ENCODE measurements at regions not wholly inside any gene's neighbourhood (a gene's known extent, or its start where the extent isn't known, plus 50 kb on each side); places are given as distances from the start of the nearest gene placed in this dataset.
"Not testable (repeated sequence)": the region's sequence is repeated elsewhere in the genome, so short reads cannot be mapped to it uniquely, and the experiment has no call there.

DNA sequence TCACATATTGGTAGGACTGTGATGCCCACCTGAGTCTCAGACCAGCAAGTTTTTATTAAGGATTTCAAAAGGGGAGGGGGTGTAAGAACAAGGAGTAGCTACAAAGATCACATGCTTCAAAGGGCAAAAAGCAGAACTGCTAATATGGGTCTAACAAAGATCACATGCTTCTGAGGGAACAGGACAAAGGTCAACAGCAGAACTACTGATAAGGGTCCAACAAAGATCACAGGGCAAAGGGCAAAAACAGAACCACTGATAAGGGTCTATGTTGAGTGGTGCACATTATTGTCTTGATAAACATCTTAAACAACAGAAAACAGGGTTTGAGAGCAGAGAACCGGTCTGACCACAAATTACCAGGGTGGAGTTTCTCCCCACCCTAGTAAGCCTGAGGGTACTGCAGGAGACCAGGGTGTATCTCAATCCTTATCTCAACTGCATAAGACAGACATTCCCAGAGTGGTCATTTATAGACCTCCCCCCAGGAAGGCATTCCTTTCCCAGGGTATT lies 214.5 kb upstream of the CHD1 start:
- not testable (repeated sequence) for H3K9me3 ChIP-seq (ENCODE audit: insufficient read depth, low read depth, low read length); H3K4me3 ChIP-seq (ENCODE audit: low read depth, low read length); H4K12ac ChIP-seq (ENCODE audit: low read depth, low read length); H3K9ac ChIP-seq (ENCODE audit: low read length); H3K36me3 ChIP-seq (ENCODE audit: control insufficient read depth in 1 of 2, insufficient read depth in 2 of 2, low read length in 2 of 2); H2BK120ac ChIP-seq (ENCODE audit: insufficient read depth, low read length, poor library complexity); H3K79me1 ChIP-seq (ENCODE audit: low read length); H2AFZ ChIP-seq (ENCODE audit: insufficient read depth, low read length, poor library complexity); H2AK5ac ChIP-seq (ENCODE audit: low read length); H3K18ac ChIP-seq (ENCODE audit: low read length); H3K79me2 ChIP-seq (ENCODE audit: control insufficient read depth, insufficient read depth, low read length, poor library complexity); H4K91ac ChIP-seq (ENCODE audit: low read depth, low read length); H2BK12ac ChIP-seq (ENCODE audit: low read length); H3K23ac ChIP-seq (ENCODE audit: low read length); H3K27me3 ChIP-seq (ENCODE audit: insufficient read depth, low read length); H3K4me1 ChIP-seq (ENCODE audit: control insufficient read depth in 1 of 2, insufficient read depth in 2 of 2, low read length in 2 of 2); H2BK5ac ChIP-seq (ENCODE audit: low read depth, low read length, poor library complexity); H3K4me2 ChIP-seq (ENCODE audit: low read length); H4K8ac ChIP-seq (ENCODE audit: low read depth, low read length); H3K14ac ChIP-seq (ENCODE audit: low read length); H3K27ac ChIP-seq (ENCODE audit: low read depth, low read length); H3K4ac ChIP-seq (ENCODE audit: low read depth, low read length)
- peak; percentile 42 to 65 for DNase-seq
- no CpG with 5 or more reads among the region's 1 CpG for WGBS (ENCODE audit: extremely low coverage, insufficient coverage, insufficient read length)

DNA sequence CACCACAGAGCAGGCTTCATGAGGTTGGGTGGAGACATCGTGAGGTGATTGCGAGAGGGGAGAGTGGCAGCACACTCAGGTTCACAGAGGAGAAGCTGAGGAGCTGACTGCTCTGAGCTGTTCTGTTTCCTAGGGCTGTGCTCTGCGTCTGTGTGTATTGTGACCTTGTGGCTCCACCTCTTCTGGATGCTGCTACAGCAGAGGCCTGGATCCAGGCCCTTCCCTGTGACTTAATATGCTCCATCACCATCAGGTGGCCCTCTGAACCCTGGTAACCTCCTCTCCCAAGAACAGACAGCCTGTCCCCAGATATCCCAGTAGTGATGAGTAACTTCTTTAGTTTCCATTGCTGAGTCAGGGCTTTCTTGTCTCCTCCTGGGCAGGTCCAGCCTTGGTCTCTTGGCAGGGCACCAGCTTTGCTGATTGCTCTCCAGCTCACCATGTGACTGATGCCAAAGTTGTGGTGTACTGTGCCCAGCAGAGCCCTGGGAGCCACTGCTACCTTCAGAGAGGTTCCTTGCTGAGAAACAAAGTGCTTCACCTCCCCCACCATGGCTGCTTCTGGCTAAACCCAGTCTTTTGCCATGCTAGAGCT lies 212.8 kb upstream of the CHD1 start:
- Histone ChIP-seq H3K18ac (ENCODE audit: low read length) (no peak overlapping the region), H3K36me3 (ENCODE audit: control insufficient read depth in 1 of 2, insufficient read depth in 2 of 2, low read length in 2 of 2) (no peaks in the 10 kb centered on the region), H3K27ac (ENCODE audit: low read depth, low read length) (no peak overlapping the region), H3K79me1 (ENCODE audit: low read length) (no peaks in the 10 kb centered on the region), H3K4me3 (ENCODE audit: low read depth, low read length) (no peak overlapping the region), H3K23ac (ENCODE audit: low read length) (no peak overlapping the region), H4K91ac (ENCODE audit: low read depth, low read length) (no peak overlapping the region), H2BK120ac (ENCODE audit: insufficient read depth, low read length, poor library complexity) (no peak overlapping the region), H2AFZ (ENCODE audit: insufficient read depth, low read length, poor library complexity) (no peak overlapping the region), H3K9me3 (ENCODE audit: insufficient read depth, low read depth, low read length) (peaks cover 3% of the 10 kb centered on the region), H4K12ac (ENCODE audit: low read depth, low read length) (no peak overlapping the region), H3K9ac (ENCODE audit: low read length) (no peak overlapping the region), H4K8ac (ENCODE audit: low read depth, low read length) (no peak overlapping the region), H3K4me2 (ENCODE audit: low read length) (no peak overlapping the region), H2BK5ac (ENCODE audit: low read depth, low read length, poor library complexity) (no peak overlapping the region), H3K27me3 (ENCODE audit: insufficient read depth, low read length) (no peaks in the 10 kb centered on the region), H3K4me1 (ENCODE audit: control insufficient read depth in 1 of 2, insufficient read depth in 2 of 2, low read length in 2 of 2) (no peaks in the 10 kb centered on the region), H3K79me2 (ENCODE audit: control insufficient read depth, insufficient read depth, low read length, poor library complexity) (no peaks in the 10 kb centered on the region), H2BK12ac (ENCODE audit: low read length) (no peak overlapping the region), H2AK5ac (ENCODE audit: low read length) (no peak overlapping the region), H3K4ac (ENCODE audit: low read depth, low read length) (no peak overlapping the region), H3K14ac (ENCODE audit: low read length) (no peak overlapping the region)
- WGBS (ENCODE audit: extremely low coverage, insufficient coverage, insufficient read length), result no CpG with 5 or more reads among the region's 3 CpGs
- no peak for DNase-seq

DNA sequence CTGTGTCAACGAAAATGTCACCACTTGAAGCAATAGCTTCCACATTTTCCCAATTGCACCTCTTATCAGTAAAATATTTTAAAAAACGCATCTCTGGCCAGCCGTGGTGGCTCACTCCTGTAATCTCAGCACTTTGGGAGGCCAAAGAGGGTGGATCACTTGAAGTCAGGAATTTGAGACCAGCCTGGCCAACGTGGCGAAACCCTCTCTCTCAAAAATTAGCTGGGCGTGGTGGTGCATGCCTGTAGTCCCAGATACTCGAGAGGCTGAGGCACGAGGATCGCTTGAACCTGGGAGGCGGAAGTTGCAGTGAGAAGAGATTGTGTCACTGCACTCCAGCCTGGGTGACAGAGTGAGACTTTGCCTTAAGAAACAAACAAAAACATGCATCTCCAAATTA lies 210.1 kb upstream of the CHD1 start:
- H2BK12ac ChIP-seq (ENCODE audit: low read length), result no peak overlapping the region
- H3K79me1 ChIP-seq (ENCODE audit: low read length), result no peaks in the 10 kb centered on the region
- H3K14ac ChIP-seq (ENCODE audit: low read length), result no peak overlapping the region
- H3K4me1 ChIP-seq (ENCODE audit: control insufficient read depth in 1 of 2, insufficient read depth in 2 of 2, low read length in 2 of 2), result no peaks in the 10 kb centered on the region
- no peak overlapping the region for H3K18ac ChIP-seq (ENCODE audit: low read length)
- H4K8ac ChIP-seq (ENCODE audit: low read depth, low read length), result no peak overlapping the region
- H3K4me2 ChIP-seq (ENCODE audit: low read length), result no peak overlapping the region
- H3K9me3 ChIP-seq (ENCODE audit: insufficient read depth, low read depth, low read length), result peaks cover 3% of the 10 kb centered on the region
- WGBS (ENCODE audit: extremely low coverage, insufficient coverage, insufficient read length), result no CpG with 5 or more reads among the region's 10 CpGs
- H2BK120ac ChIP-seq (ENCODE audit: insufficient read depth, low read length, poor library complexity), result no peak overlapping the region
- H2BK5ac ChIP-seq (ENCODE audit: low read depth, low read length, poor library complexity), result no peak overlapping the region
- DNase-seq, result peak; percentile 73 to 83
- no peaks in the 10 kb centered on the region for H3K36me3 ChIP-seq (ENCODE audit: control insufficient read depth in 1 of 2, insufficient read depth in 2 of 2, low read length in 2 of 2)
- H3K79me2 ChIP-seq (ENCODE audit: control insufficient read depth, insufficient read depth, low read length, poor library complexity), result no peaks in the 10 kb centered on the region
- no peak overlapping the region for H3K9ac ChIP-seq (ENCODE audit: low read length)
- no peak overlapping the region for H3K23ac ChIP-seq (ENCODE audit: low read length)
- no peak overlapping the region for H2AK5ac ChIP-seq (ENCODE audit: low read length)
- no peak overlapping the region for H4K12ac ChIP-seq (ENCODE audit: low read depth, low read length)
- no peak overlapping the region for H2AFZ ChIP-seq (ENCODE audit: insufficient read depth, low read length, poor library complexity)
- H3K27ac ChIP-seq (ENCODE audit: low read depth, low read length), result no peak overlapping the region
- H3K4me3 ChIP-seq (ENCODE audit: low read depth, low read length), result no peak overlapping the region
- no peak overlapping the region for H4K91ac ChIP-seq (ENCODE audit: low read depth, low read length)
- H3K4ac ChIP-seq (ENCODE audit: low read depth, low read length), result no peak overlapping the region
- H3K27me3 ChIP-seq (ENCODE audit: insufficient read depth, low read length), result no peaks in the 10 kb centered on the region

DNA sequence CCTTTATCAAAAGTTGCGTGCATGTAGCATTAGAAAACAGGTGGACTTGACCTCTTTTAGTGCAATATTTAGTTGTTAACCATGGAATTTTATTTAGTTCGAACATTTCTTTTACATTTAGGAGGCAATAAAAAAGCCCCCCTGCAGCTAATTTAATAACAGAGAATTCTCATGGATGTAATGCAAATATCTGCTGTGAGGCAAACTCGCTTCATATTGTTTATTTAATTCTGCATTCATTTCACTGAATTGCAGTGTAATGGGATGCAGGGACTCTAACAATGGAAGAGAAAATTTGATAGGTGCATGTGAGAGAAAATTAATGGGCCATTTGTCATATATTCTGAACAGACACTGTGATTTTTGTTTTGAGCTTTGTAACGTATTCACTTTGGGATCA lies 205.1 kb upstream of the CHD1 start:
- Histone ChIP-seq H3K9ac (ENCODE audit: low read length) (no peak overlapping the region), H3K4me3 (ENCODE audit: low read depth, low read length) (no peak overlapping the region), H3K18ac (ENCODE audit: low read length) (no peak overlapping the region), H2BK120ac (ENCODE audit: insufficient read depth, low read length, poor library complexity) (no peak overlapping the region), H3K27me3 (ENCODE audit: insufficient read depth, low read length) (no peaks in the 10 kb centered on the region), H3K36me3 (ENCODE audit: control insufficient read depth in 1 of 2, insufficient read depth in 2 of 2, low read length in 2 of 2) (no peaks in the 10 kb centered on the region), H3K79me2 (ENCODE audit: control insufficient read depth, insufficient read depth, low read length, poor library complexity) (no peaks in the 10 kb centered on the region), H3K4ac (ENCODE audit: low read depth, low read length) (no peak overlapping the region), H3K4me2 (ENCODE audit: low read length) (no peak overlapping the region), H3K79me1 (ENCODE audit: low read length) (no peaks in the 10 kb centered on the region), H2BK12ac (ENCODE audit: low read length) (no peak overlapping the region), H4K8ac (ENCODE audit: low read depth, low read length) (no peak overlapping the region), H2BK5ac (ENCODE audit: low read depth, low read length, poor library complexity) (no peak overlapping the region), H2AK5ac (ENCODE audit: low read length) (no peak overlapping the region), H3K14ac (ENCODE audit: low read length) (no peak overlapping the region), H4K91ac (ENCODE audit: low read depth, low read length) (no peak overlapping the region), H3K4me1 (ENCODE audit: control insufficient read depth in 1 of 2, insufficient read depth in 2 of 2, low read length in 2 of 2) (no peaks in the 10 kb centered on the region), H3K9me3 (ENCODE audit: insufficient read depth, low read depth, low read length) (no peaks in the 10 kb centered on the region), H4K12ac (ENCODE audit: low read depth, low read length) (no peak overlapping the region), H3K27ac (ENCODE audit: low read depth, low read length) (no peak overlapping the region), H3K23ac (ENCODE audit: low read length) (no peak overlapping the region), H2AFZ (ENCODE audit: insufficient read depth, low read length, poor library complexity) (no peak overlapping the region)
- WGBS (ENCODE audit: extremely low coverage, insufficient coverage, insufficient read length), result no CpG with 5 or more reads among the region's 4 CpGs
- no peak for DNase-seq
